ENCODE measurements at regions not wholly inside any gene's neighbourhood (a gene's known extent, or its start where the extent isn't known, plus 50 kb on each side); places are given as distances from the start of the nearest gene placed in this dataset.

DNA sequence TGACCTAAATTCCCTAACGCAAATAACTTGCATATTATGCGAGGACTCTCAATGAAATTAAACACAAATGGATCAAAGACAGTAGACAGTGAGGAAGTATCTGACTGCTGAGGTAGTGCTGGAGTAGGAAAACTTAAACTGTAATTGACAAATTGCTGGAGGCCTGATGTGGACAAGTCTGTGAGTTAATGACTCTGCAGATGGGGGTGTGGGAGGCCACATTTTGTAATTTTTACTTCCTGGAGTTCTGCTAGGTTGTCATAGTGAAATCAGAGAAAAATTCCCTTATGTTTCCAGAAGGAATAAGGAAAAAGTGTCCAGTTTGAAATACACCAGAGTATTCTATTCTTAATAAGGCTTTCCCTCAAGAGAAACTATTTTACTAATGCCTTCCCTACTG is 333.0 kb upstream of the CNTNAP5 start:
- TF ChIP-seq, protein P1, sequence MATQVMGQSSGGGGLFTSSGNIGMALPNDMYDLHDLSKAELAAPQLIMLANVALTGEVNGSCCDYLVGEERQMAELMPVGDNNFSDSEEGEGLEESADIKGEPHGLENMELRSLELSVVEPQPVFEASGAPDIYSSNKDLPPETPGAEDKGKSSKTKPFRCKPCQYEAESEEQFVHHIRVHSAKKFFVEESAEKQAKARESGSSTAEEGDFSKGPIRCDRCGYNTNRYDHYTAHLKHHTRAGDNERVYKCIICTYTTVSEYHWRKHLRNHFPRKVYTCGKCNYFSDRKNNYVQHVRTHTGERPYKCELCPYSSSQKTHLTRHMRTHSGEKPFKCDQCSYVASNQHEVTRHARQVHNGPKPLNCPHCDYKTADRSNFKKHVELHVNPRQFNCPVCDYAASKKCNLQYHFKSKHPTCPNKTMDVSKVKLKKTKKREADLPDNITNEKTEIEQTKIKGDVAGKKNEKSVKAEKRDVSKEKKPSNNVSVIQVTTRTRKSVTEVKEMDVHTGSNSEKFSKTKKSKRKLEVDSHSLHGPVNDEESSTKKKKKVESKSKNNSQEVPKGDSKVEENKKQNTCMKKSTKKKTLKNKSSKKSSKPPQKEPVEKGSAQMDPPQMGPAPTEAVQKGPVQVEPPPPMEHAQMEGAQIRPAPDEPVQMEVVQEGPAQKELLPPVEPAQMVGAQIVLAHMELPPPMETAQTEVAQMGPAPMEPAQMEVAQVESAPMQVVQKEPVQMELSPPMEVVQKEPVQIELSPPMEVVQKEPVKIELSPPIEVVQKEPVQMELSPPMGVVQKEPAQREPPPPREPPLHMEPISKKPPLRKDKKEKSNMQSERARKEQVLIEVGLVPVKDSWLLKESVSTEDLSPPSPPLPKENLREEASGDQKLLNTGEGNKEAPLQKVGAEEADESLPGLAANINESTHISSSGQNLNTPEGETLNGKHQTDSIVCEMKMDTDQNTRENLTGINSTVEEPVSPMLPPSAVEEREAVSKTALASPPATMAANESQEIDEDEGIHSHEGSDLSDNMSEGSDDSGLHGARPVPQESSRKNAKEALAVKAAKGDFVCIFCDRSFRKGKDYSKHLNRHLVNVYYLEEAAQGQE (IDR thresholded peaks at IDR 0.05; ENCODE audit: insufficient read depth in 1 of 2, low read depth in 2 of 2, low read length in 1 of 2): no peak
- TF ChIP-seq, protein P2, sequence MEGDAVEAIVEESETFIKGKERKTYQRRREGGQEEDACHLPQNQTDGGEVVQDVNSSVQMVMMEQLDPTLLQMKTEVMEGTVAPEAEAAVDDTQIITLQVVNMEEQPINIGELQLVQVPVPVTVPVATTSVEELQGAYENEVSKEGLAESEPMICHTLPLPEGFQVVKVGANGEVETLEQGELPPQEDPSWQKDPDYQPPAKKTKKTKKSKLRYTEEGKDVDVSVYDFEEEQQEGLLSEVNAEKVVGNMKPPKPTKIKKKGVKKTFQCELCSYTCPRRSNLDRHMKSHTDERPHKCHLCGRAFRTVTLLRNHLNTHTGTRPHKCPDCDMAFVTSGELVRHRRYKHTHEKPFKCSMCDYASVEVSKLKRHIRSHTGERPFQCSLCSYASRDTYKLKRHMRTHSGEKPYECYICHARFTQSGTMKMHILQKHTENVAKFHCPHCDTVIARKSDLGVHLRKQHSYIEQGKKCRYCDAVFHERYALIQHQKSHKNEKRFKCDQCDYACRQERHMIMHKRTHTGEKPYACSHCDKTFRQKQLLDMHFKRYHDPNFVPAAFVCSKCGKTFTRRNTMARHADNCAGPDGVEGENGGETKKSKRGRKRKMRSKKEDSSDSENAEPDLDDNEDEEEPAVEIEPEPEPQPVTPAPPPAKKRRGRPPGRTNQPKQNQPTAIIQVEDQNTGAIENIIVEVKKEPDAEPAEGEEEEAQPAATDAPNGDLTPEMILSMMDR (IDR thresholded peaks at IDR 0.05): no peak

Measured in Panc1 (cell line).